Stomach (tissue), 8 donors: ENCODE measurements at regions not wholly inside any gene's neighbourhood (a gene's known extent, or its start where the extent isn't known, plus 50 kb on each side); places are given as distances from the start of the nearest gene placed in this dataset.

Experiments
- DNase-seq, 2 donors: peaks; one replicate each; pipeline versions ENCODE4 v3.0.0 to v3.0.0-alpha.2; 2013 to 2019
- H3K27ac ChIP-seq, 5 donors: fragments of 200-600 bp in 4 of 5; sonication (generic) in 4 of 5; one replicate each; pipeline ENCODE4 v1.5.1; 2013 to 2019; ENCODE audit warnings: mild to moderate bottlenecking in 1 of 5, moderate library complexity in 1 of 5
- H3K27me3 ChIP-seq, 3 donors: fragments of 200-600 bp; sonication (generic); one replicate each; pipeline ENCODE4 v1.5.1; 2017 to 2019; ENCODE audit warnings: mixed run types in 1 of 3
- H3K36me3 ChIP-seq, 4 donors: fragments of 200-600 bp; sonication (generic); 1 replicate in 3 of 4; 2 replicates in 1 of 4; pipeline ENCODE4 v1.5.1; 2016 to 2019
- H3K4me1 ChIP-seq, 4 donors: fragments of 200-600 bp; sonication (generic); one replicate each; pipeline ENCODE4 v1.5.1; 2016 to 2019
- H3K4me3 ChIP-seq, 4 donors: fragments of 200-600 bp; sonication (generic) in 3 of 4; one replicate each; pipeline ENCODE4 v1.5.1; 2016 to 2019; ENCODE audit warnings: mild to moderate bottlenecking in 1 of 4
- H3K9me3 ChIP-seq, 4 donors: fragments of 200-600 bp; sonication (generic); one replicate each; pipeline ENCODE4 v1.5.1; 2016 to 2019
- CTCF ChIP-seq, 7 experiments: fragments of 450-650 bp in 4 of 7; fragments of 200-600 bp in 3 of 7; sonication (generic) in 3 of 7; IDR thresholded peaks; one replicate each; pipeline ENCODE4 v1.5.1; 2016 to 2019; ENCODE audit warnings: antibody characterized with exemption in 7 of 7, control low read depth in 2 of 7, mild to moderate bottlenecking in 1 of 7
- EP300 ChIP-seq: sonication (generic); formaldehyde crosslinking; IDR thresholded peaks from one replicate; pipeline ENCODE4 v1.6.1; 2017; ENCODE audit warnings: antibody characterized with exemption
- POLR2A ChIP-seq, 4 donors: fragments of 450-650 bp; IDR thresholded peaks; one replicate each; pipeline ENCODE4 v1.6.1; 2016; ENCODE audit warnings: antibody characterized with exemption in 4 of 4, control low read depth in 2 of 4, mild to moderate bottlenecking in 1 of 4, moderate library complexity in 1 of 4
- POLR2AphosphoS5 ChIP-seq, 3 donors: sonication (generic); formaldehyde crosslinking; IDR thresholded peaks; one replicate each; pipeline ENCODE4 v1.6.1; 2016; ENCODE audit warnings: antibody characterized with exemption in 3 of 3
- WGBS, 5 donors: extraction: QIAGEN DNeasy Blood & Tissue Kit in 3 of 5; methylation state at CpG; one replicate each; pipeline versions ENCODE4 v1.1.5 to v1.1.7; 2013 to 2018; 5-methylcytosine and 5-hydroxymethylcytosine counted together
- intact Hi-C: fragments of 100-400 bp; cut with DNase I; formaldehyde crosslinking; loops from one replicate; pipeline ENCODE4 v1.15.1; 2023; ENCODE audit warnings: low total_unique reads
- donor health status: healthy with polysubstance abuse.
- donor health status: Bipolar disorder and iron deficiency.
- donor health status: healthy.

DNA sequence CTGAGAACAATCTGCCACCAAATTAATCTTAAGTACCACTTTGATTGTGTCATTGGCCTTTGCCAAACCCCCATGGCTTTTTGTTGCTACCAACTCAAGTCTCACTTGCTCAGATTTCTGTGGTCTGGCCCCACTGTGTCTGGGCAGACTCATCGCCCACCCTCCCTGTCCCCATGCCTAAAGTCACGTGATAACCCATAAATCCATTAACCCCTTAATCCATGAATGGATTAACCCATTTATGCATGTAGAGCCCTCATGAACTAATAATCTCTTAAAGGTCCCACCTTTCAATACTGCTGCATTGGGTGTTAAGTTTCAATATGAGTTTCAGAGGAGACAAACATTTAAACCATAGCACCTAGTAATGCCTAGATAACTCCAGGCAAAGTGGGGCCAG lies 78.5 kb upstream of the BLTP1 start:
- no peak overlapping the region for H3K27ac ChIP-seq
- intact Hi-C loops, result no loop called here
- H3K27me3 ChIP-seq, result no peaks in the 10 kb centered on the region
- H3K9me3 ChIP-seq, result no peaks in the 10 kb centered on the region
- 49 to 57% (median 51%) methylated on average over 2 of the region's 2 CpGs for WGBS, 5 donors
- no peaks in the 10 kb centered on the region for H3K36me3 ChIP-seq
- DNase-seq, result no peak
- TF ChIP-seq EP300, result no peak
- TF ChIP-seq CTCF (IDR thresholded peaks at IDR 0.05), result no peak
- H3K4me1 ChIP-seq, result no peaks in the 10 kb centered on the region
- no peak overlapping the region for H3K4me3 ChIP-seq

- no peak overlapping the region for H3K4me3 ChIP-seq
- no peak for DNase-seq
- H3K27ac ChIP-seq, result no peak overlapping the region
- no peaks in the 10 kb centered on the region for H3K4me1 ChIP-seq
- TF ChIP-seq POLR2AphosphoS5 (IDR thresholded peaks at IDR 0.05) (no peak), CTCF (IDR thresholded peaks at IDR 0.05) (no peak), EP300 (no peak), POLR2A (IDR thresholded peaks at IDR 0.05) (no peak)
- no peaks in the 10 kb centered on the region for H3K27me3 ChIP-seq
- H3K36me3 ChIP-seq, result no peaks in the 10 kb centered on the region
- H3K9me3 ChIP-seq, result no peaks in the 10 kb centered on the region
- intact Hi-C loops, result no loop called here
- 53 to 73% (median 62%) methylated on average over 6 of the region's 6 CpGs for WGBS, 5 donors
These were observed 86.2 kb upstream of the BLTP1 start for GRCh38 chr4:122065915-122066314.

- Histone ChIP-seq H3K27me3 (no peaks in the 10 kb centered on the region), H3K9me3 (no peaks in the 10 kb centered on the region), H3K4me3 (no peak overlapping the region), H3K27ac (no peak overlapping the region), H3K36me3 (no peaks in the 10 kb centered on the region), H3K4me1 (no peaks in the 10 kb centered on the region)
- TF ChIP-seq EP300, result no peak
- DNase-seq, result no peak
- intact Hi-C loops, result no loop called here
- WGBS, 5 donors, result 85 to 96% (median 92%) methylated on average over 4 of the region's 4 CpGs
These were observed 87.0 kb upstream of the BLTP1 start for GRCh38 chr4:122065149-122065548.

- no peaks in the 10 kb centered on the region for H3K9me3 ChIP-seq
These were observed 98.9 kb upstream of the BLTP1 start for GRCh38 chr4:122053186-122053585.

DNA sequence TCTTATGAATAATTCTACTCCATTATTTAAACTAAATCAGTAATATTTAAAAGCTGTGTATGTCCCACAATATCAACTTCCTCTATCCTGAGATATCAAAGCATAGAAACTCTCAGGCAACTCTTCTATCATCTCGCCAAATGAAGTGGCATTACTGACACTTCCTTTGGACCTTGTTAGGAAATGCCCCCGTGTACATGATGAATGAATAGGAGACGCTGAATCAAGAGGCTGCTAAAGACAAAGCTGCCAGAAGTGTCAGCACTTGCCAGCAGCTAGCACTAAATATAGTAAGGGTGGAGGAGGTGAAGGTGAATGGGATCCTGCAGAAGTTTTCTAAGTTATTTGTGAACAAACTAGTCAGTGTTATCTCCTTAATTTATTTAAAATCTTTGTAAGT lies 99.5 kb upstream of the BLTP1 start:
- DNase-seq, result no peak
- intact Hi-C loops, result no loop called here
- Histone ChIP-seq H3K36me3 (no peaks in the 10 kb centered on the region), H3K27ac (no peak overlapping the region), H3K27me3 (no peaks in the 10 kb centered on the region), H3K4me1 (no peaks in the 10 kb centered on the region), H3K9me3 (no peaks in the 10 kb centered on the region), H3K4me3 (no peak overlapping the region)
- WGBS, 5 donors, result 16 to 34% (median 33%) methylated on average over 3 of the region's 3 CpGs
- no peak for TF ChIP-seq POLR2A (IDR thresholded peaks at IDR 0.05)
- no peak for TF ChIP-seq CTCF (IDR thresholded peaks at IDR 0.05)
- TF ChIP-seq POLR2AphosphoS5 (IDR thresholded peaks at IDR 0.05), result no peak
- TF ChIP-seq EP300, result no peak

More at GRCh38 chr4:122053186-122053585, 98.9 kb upstream of the BLTP1 start:
- no peak for DNase-seq
- TF ChIP-seq EP300 (no peak), POLR2A (IDR thresholded peaks at IDR 0.05) (no peak), CTCF (IDR thresholded peaks at IDR 0.05) (no peak), POLR2AphosphoS5 (IDR thresholded peaks at IDR 0.05) (no peak)
- H3K4me1 ChIP-seq, result no peaks in the 10 kb centered on the region
- H3K27ac ChIP-seq, result no peak overlapping the region
- no peak overlapping the region for H3K4me3 ChIP-seq
- intact Hi-C loops, result no loop called here
- H3K27me3 ChIP-seq, result no peaks in the 10 kb centered on the region
- H3K36me3 ChIP-seq, result no peaks in the 10 kb centered on the region
- 41 to 57% (median 47%) methylated on average over 4 of the region's 4 CpGs for WGBS, 5 donors
